GM06990 (cell line): ENCODE measurements at regions not wholly inside any gene's neighbourhood (a gene's known extent, or its start where the extent isn't known, plus 50 kb on each side); places are given as distances from the start of the nearest gene placed in this dataset.

ENCODE experiments used
- DNase-seq: peaks from one replicate; pipeline ENCODE4 v3.0.0-alpha.2; 2011; ENCODE audit not compliant: insufficient read length; ENCODE audit errors: extremely low read depth
- H3K27me3 ChIP-seq: replicated peaks from 2 replicates; pipeline ENCODE4 v1.6.0; 2011; ENCODE audit warnings: low read length; ENCODE audit not compliant: control insufficient read depth, insufficient read depth
- H3K36me3 ChIP-seq: 2 replicates; pipeline ENCODE4 v1.5.1; 2011; ENCODE audit warnings: low read length; ENCODE audit not compliant: control insufficient read depth, insufficient read depth
- H3K4me3 ChIP-seq: replicated peaks from 2 replicates; pipeline ENCODE4 v1.5.1; 2011; ENCODE audit warnings: low read depth, mild to moderate bottlenecking, control low read depth, low read length
- CTCF ChIP-seq: IDR thresholded peaks from 2 replicates; pipeline ENCODE4 v1.5.1; 2011; ENCODE audit warnings: low read length, control low read depth, mild to moderate bottlenecking, inconsistent platforms; ENCODE audit not compliant: insufficient read depth, poor library complexity, severe bottlenecking

- H3K4me3 ChIP-seq, result no peak overlapping the region
- H3K36me3 ChIP-seq, result no peaks in the 10 kb centered on the region
- DNase-seq, result no peak
- TF ChIP-seq CTCF, result no peak
- H3K27me3 ChIP-seq, result no peaks in the 10 kb centered on the region; the same call in 1 of the 2 replicates
Measured at GRCh38 chr10:80697926-80698325, 160.2 kb downstream of the SH2D4B start.

GRCh38 chr10:80699602-80700039 is 161.9 kb downstream of the SH2D4B start:
- H3K27me3 ChIP-seq, result no peaks in the 10 kb centered on the region; the same call in 1 of the 2 replicates
- peak; percentile 90 for TF ChIP-seq CTCF
- no peak overlapping the region for H3K4me3 ChIP-seq
- DNase-seq, result peak; percentile 68
- no peaks in the 10 kb centered on the region for H3K36me3 ChIP-seq

- no peak for DNase-seq
- TF ChIP-seq CTCF, result no peak
- H3K36me3 ChIP-seq, result no peaks in the 10 kb centered on the region
- H3K4me3 ChIP-seq, result no peak overlapping the region
- no peaks in the 10 kb centered on the region; the same call in 1 of the 2 replicates for H3K27me3 ChIP-seq
Measured at GRCh38 chr10:80700252-80700651, 162.6 kb downstream of the SH2D4B start.

- H3K36me3 ChIP-seq, result no peaks in the 10 kb centered on the region
- H3K27me3 ChIP-seq, result no peaks in the 10 kb centered on the region; the same call in 1 of the 2 replicates
- H3K4me3 ChIP-seq, result no peak overlapping the region
- no peak for DNase-seq
- no peak for TF ChIP-seq CTCF
Measured at GRCh38 chr10:80700760-80701444, 163.2 kb downstream of the SH2D4B start.

GRCh38 chr10:80701706-80702105 is 164.0 kb downstream of the SH2D4B start:
- Histone ChIP-seq H3K4me3 (no peak overlapping the region), H3K27me3 (no peaks in the 10 kb centered on the region; the same call in 1 of the 2 replicates), H3K36me3 (no peaks in the 10 kb centered on the region)
- TF ChIP-seq CTCF, result no peak
- no peak for DNase-seq
